H9 (cell line): ENCODE measurements at regions not wholly inside any gene's neighbourhood (a gene's known extent, or its start where the extent isn't known, plus 50 kb on each side); places are given as distances from the start of the nearest gene placed in this dataset.

Source experiments
- DNase-seq: peaks from one replicate; pipeline ENCODE4 v3.0.0-alpha.2; 2017
- H2AFZ ChIP-seq: one replicate; pipeline ENCODE4 v1.6.1; 2013; ENCODE audit warnings: mild to moderate bottlenecking, low read length, control low read depth, moderate library complexity
- H2AK5ac ChIP-seq: 2 replicates; pipeline ENCODE4 v1.6.1; 2013; ENCODE audit warnings: low read length, control low read depth, mixed read lengths; ENCODE audit not compliant: insufficient read length
- H2BK120ac ChIP-seq: one replicate; pipeline ENCODE4 v1.6.1; 2013; ENCODE audit warnings: low read depth, mild to moderate bottlenecking, low read length, control low read depth, inconsistent platforms; ENCODE audit not compliant: poor library complexity, severe bottlenecking
- H2BK12ac ChIP-seq: 2 replicates; pipeline ENCODE4 v1.6.1; 2013; ENCODE audit warnings: low read length, control low read depth, mixed read lengths, low read depth; ENCODE audit not compliant: insufficient read length
- H2BK15ac ChIP-seq: 2 replicates; pipeline ENCODE4 v1.6.1; 2013; ENCODE audit warnings: low read depth, low read length, control low read depth
- H2BK20ac ChIP-seq: one replicate; pipeline ENCODE4 v1.6.1; 2013; ENCODE audit warnings: low read depth, mild to moderate bottlenecking, low read length, control low read depth, inconsistent platforms; ENCODE audit not compliant: poor library complexity, severe bottlenecking
- H2BK5ac ChIP-seq: 2 replicates; pipeline ENCODE4 v1.6.1; 2013; ENCODE audit warnings: low read length, control low read depth, mixed read lengths; ENCODE audit not compliant: insufficient read length
- H3K14ac ChIP-seq: 2 replicates; pipeline ENCODE4 v1.6.1; 2013; ENCODE audit warnings: low read length, control low read depth; ENCODE audit not compliant: insufficient read depth
- H3K18ac ChIP-seq: 2 replicates; pipeline ENCODE4 v1.6.1; 2013; ENCODE audit warnings: low read depth, mild to moderate bottlenecking, mixed read lengths, low read length, control low read depth; ENCODE audit not compliant: insufficient read length
- H3K23ac ChIP-seq: 2 replicates; pipeline ENCODE4 v1.6.1; 2013; ENCODE audit warnings: low read length, control low read depth, mixed read lengths, low read depth; ENCODE audit not compliant: insufficient read length
- H3K23me2 ChIP-seq: 2 replicates; pipeline ENCODE4 v1.6.1; 2013; ENCODE audit warnings: low read depth, mild to moderate bottlenecking, mixed read lengths, low read length, control low read depth; ENCODE audit not compliant: insufficient read length, poor library complexity, severe bottlenecking
- H3K27ac ChIP-seq: 2 replicates; pipeline ENCODE4 v1.5.1; 2013; ENCODE audit warnings: low read length, control low read depth, mixed read lengths, low read depth; ENCODE audit not compliant: insufficient read length
- H3K27me3 ChIP-seq: 2 replicates; pipeline ENCODE4 v1.6.1; 2013; ENCODE audit warnings: low read length, control low read depth, inconsistent platforms; ENCODE audit not compliant: insufficient read depth
- H3K4ac ChIP-seq: 2 replicates; pipeline ENCODE4 v1.6.1; 2013; ENCODE audit warnings: low read depth, mild to moderate bottlenecking, control low read depth, inconsistent platforms, low read length, moderate library complexity
- H3K4me1 ChIP-seq: 2 replicates; pipeline ENCODE4 v1.6.1; 2013; ENCODE audit warnings: low read length, control low read depth, inconsistent platforms; ENCODE audit not compliant: insufficient read depth
- H3K4me2 ChIP-seq: 2 replicates; pipeline ENCODE4 v1.6.1; 2013; ENCODE audit warnings: low read length, control low read depth, mixed read lengths; ENCODE audit not compliant: insufficient read length, insufficient read depth
- H3K56ac ChIP-seq: 2 replicates; pipeline ENCODE4 v1.6.1; 2013; ENCODE audit warnings: low read depth, mild to moderate bottlenecking, mixed read lengths, low read length, control low read depth; ENCODE audit not compliant: insufficient read length
- H3K79me1 ChIP-seq: 2 replicates; pipeline ENCODE4 v1.6.1; 2013; ENCODE audit warnings: low read depth, mild to moderate bottlenecking, moderate library complexity, low read length, control low read depth, inconsistent platforms; ENCODE audit not compliant: insufficient read depth, poor library complexity, severe bottlenecking
- H3K79me2 ChIP-seq: 2 replicates; pipeline ENCODE4 v1.6.1; 2013; ENCODE audit warnings: low read length, control low read depth, inconsistent platforms; ENCODE audit not compliant: insufficient read depth
- H3K9ac ChIP-seq: 2 replicates; pipeline ENCODE4 v1.6.1; 2013; ENCODE audit warnings: low read length, control low read depth, mixed read lengths; ENCODE audit not compliant: insufficient read length; ENCODE audit errors: extremely low read depth
- H3K9me3 ChIP-seq: one replicate; pipeline ENCODE4 v1.6.1; 2013; ENCODE audit warnings: low read depth, low read length, inconsistent platforms; ENCODE audit not compliant: control insufficient read depth
- H3T11ph ChIP-seq: one replicate; pipeline ENCODE4 v1.6.1; 2013; ENCODE audit warnings: mild to moderate bottlenecking, low read length, control low read depth, inconsistent platforms
- H4K20me1 ChIP-seq: one replicate; pipeline ENCODE4 v1.6.1; 2013; ENCODE audit not compliant: control insufficient read depth, insufficient read length, insufficient read depth
- H4K5ac ChIP-seq: 2 replicates; pipeline ENCODE4 v1.6.1; 2013; ENCODE audit warnings: low read depth, mild to moderate bottlenecking, mixed read lengths, low read length, control low read depth; ENCODE audit not compliant: insufficient read length
- H4K8ac ChIP-seq: replicated peaks from 2 replicates; pipeline ENCODE4 v1.6.1; 2013; ENCODE audit warnings: low read length, control low read depth, mixed read lengths, low read depth; ENCODE audit not compliant: insufficient read length
- H4K91ac ChIP-seq: 2 replicates; pipeline ENCODE4 v1.6.1; 2013; ENCODE audit warnings: low read depth, mild to moderate bottlenecking, moderate library complexity, mixed read lengths, low read length, control low read depth; ENCODE audit not compliant: insufficient read length
- H3K27ac Mint-ChIP-seq, 3 experiments: 2 replicates in 2 of 3; 3 replicates in 1 of 3; pipeline ENCODE4 v1.8.0; 2020 to 2021; ENCODE audit warnings: mixed read lengths in 3 of 3, mild to moderate bottlenecking in 1 of 3, moderate library complexity in 1 of 3
- H3K27me3 Mint-ChIP-seq: 2 replicates; pipeline ENCODE4 v1.8.0; 2021; ENCODE audit warnings: low read depth, mild to moderate bottlenecking, moderate library complexity, mixed read lengths
- H3K36me3 Mint-ChIP-seq, 3 experiments: 2 replicates in 2 of 3; 3 replicates in 1 of 3; pipeline ENCODE4 v1.8.0; 2020 to 2021; ENCODE audit warnings: low read depth in 3 of 3, mixed read lengths in 3 of 3; ENCODE audit not compliant: insufficient read depth in 1 of 3
- H3K4me1 Mint-ChIP-seq, 2 experiments: 2 replicates each; pipeline ENCODE4 v1.8.0; 2020; ENCODE audit warnings: mixed read lengths in 2 of 2
- H3K4me3 Mint-ChIP-seq, 2 experiments: 2 replicates in 1 of 2; 3 replicates in 1 of 2; pipeline ENCODE4 v1.8.0; 2020 to 2021; ENCODE audit warnings: mild to moderate bottlenecking in 2 of 2, mixed read lengths in 2 of 2, moderate library complexity in 1 of 2
- H3K9me3 Mint-ChIP-seq, 2 experiments: 2 replicates in 1 of 2; 3 replicates in 1 of 2; pipeline ENCODE4 v1.8.0; 2020; ENCODE audit warnings: mild to moderate bottlenecking in 2 of 2, mixed read lengths in 2 of 2, moderate library complexity in 1 of 2
- WGBS: extraction: QIAGEN DNeasy Blood & Tissue Kit; methylation state at CpG from one replicate; pipeline ENCODE4 v1.1.7; 2013; ENCODE audit warnings: missing lambda C conversion rate, low lambda C conversion rate, mixed read lengths; ENCODE audit not compliant: insufficient read length; ENCODE audit errors: extremely low coverage; 5-methylcytosine and 5-hydroxymethylcytosine counted together
- TF ChIP-seq, protein P1 (sequence below): fragments of 200-600 bp; sonication (generic); conservative IDR thresholded peaks from 3 replicates; pipeline ENCODE4 v1.8.0; 2021; ENCODE audit warnings: antibody characterized with exemption, mild to moderate bottlenecking

- Histone ChIP-seq H3K4me1 (peaks cover 2% of the 10 kb centered on the region; the same call in 1 of the 2 replicates), H3K79me2 (no peaks in the 10 kb centered on the region), H4K8ac (no peak overlapping the region), H3K79me1 (no peaks in the 10 kb centered on the region), H3T11ph (no peak overlapping the region), H2BK15ac (no peak overlapping the region), H3K56ac (no peak overlapping the region), H3K27me3 (no peaks in the 10 kb centered on the region), H4K20me1 (no peaks in the 10 kb centered on the region), H2BK12ac (no peak overlapping the region), H3K4me2 (no peak overlapping the region), H4K91ac (no peak overlapping the region), H4K5ac (no peak overlapping the region), H3K23ac (no peak overlapping the region), H3K18ac (no peak overlapping the region), H3K23me2 (no peaks in the 10 kb centered on the region), H2AK5ac (no peak overlapping the region), H2AFZ (no peak overlapping the region), H2BK20ac (no peak overlapping the region), H2BK120ac (no peak overlapping the region), H3K4ac (no peak overlapping the region), H3K9me3 (no peaks in the 10 kb centered on the region), H3K14ac (no peak overlapping the region; the same call in 1 of the 2 replicates), H3K27ac (no peak overlapping the region), H3K9ac (no peak overlapping the region), H2BK5ac (no peak overlapping the region)
- Mint-ChIP-seq H3K4me3 (no peak overlapping the region), H3K27me3 (no peaks in the 10 kb centered on the region; the same call in 1 of the 2 replicates), H3K27ac (no peak overlapping the region; a peak in 1 of 7 replicates), H3K9me3 (no peaks in the 10 kb centered on the region), H3K36me3 (no peaks in the 10 kb centered on the region), H3K4me1 (peaks cover 2 to 15% of the 10 kb centered on the region in 2 experiments; a peak in 2 of 4 replicates)
- WGBS: no CpG with 5 or more reads among the region's 11 CpGs
- TF ChIP-seq, protein P1, sequence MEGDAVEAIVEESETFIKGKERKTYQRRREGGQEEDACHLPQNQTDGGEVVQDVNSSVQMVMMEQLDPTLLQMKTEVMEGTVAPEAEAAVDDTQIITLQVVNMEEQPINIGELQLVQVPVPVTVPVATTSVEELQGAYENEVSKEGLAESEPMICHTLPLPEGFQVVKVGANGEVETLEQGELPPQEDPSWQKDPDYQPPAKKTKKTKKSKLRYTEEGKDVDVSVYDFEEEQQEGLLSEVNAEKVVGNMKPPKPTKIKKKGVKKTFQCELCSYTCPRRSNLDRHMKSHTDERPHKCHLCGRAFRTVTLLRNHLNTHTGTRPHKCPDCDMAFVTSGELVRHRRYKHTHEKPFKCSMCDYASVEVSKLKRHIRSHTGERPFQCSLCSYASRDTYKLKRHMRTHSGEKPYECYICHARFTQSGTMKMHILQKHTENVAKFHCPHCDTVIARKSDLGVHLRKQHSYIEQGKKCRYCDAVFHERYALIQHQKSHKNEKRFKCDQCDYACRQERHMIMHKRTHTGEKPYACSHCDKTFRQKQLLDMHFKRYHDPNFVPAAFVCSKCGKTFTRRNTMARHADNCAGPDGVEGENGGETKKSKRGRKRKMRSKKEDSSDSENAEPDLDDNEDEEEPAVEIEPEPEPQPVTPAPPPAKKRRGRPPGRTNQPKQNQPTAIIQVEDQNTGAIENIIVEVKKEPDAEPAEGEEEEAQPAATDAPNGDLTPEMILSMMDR: no peak
- DNase-seq: no peak
These were observed 114.9 kb upstream of the PTPN1 start for GRCh38 chr20:50395251-50395729.
